GM21367 (cell line): ENCODE measurements at regions not wholly inside any gene's neighbourhood (a gene's known extent, or its start where the extent isn't known, plus 50 kb on each side); places are given as distances from the start of the nearest gene placed in this dataset.

ENCODE experiments used
- ATAC-seq: cut with Tn5 transposase; IDR thresholded peaks from one replicate; pipeline ENCODE4 v1.9.1; 2021; ENCODE audit not compliant: unreplicated experiment

- ATAC-seq, result no peak
These were observed 51.0 kb upstream of the WAC start for GRCh38 chr10:28481968-28482367.
